ENCODE measurements at regions not wholly inside any gene's neighbourhood (a gene's known extent, or its start where the extent isn't known, plus 50 kb on each side); places are given as distances from the start of the nearest gene placed in this dataset.

GRCh38 chr15:45847645-45848044, 212.8 kb downstream of the SQOR start (continued):
- TF ChIP-seq CUX1 (IDR thresholded peaks at IDR 0.05; ENCODE audit: insufficient replicate concordance, low read depth, low read length) (no peak), RUNX3 (IDR thresholded peaks at IDR 0.05; ENCODE audit: low read length) (no peak), CTCF (IDR thresholded peaks at IDR 0.05 in 2 of 3, conservative IDR thresholded peaks at IDR 0.05 in 1 of 3; ENCODE audit: control insufficient read depth in 2 of 3, extremely low read depth in 1 of 3, insufficient read depth in 1 of 3, low read depth in 3 of 3, low read length in 3 of 3) (no peak), MTA2 (IDR thresholded peaks at IDR 0.05; ENCODE audit: low read depth) (no peak), PML (IDR thresholded peaks at IDR 0.05; ENCODE audit: low read length) (no peak), RELB (IDR thresholded peaks at IDR 0.05; ENCODE audit: low read depth) (no peak), PBX3 (IDR thresholded peaks at IDR 0.05; ENCODE audit: insufficient replicate concordance, low read depth, low read length) (no peak), MYB (IDR thresholded peaks at IDR 0.05; ENCODE audit: borderline replicate concordance, low read depth, low read length) (no peak), PAX5 (IDR thresholded peaks at IDR 0.05; ENCODE audit: borderline replicate concordance, low read depth, low read length) (no peak), ZBTB4 (CRISPR knock-in tag; IDR thresholded peaks at IDR 0.05) (no peak), TCF7 (IDR thresholded peaks at IDR 0.05; ENCODE audit: borderline replicate concordance) (no peak), NFYB (IDR thresholded peaks at IDR 0.05; ENCODE audit: insufficient read depth, low read depth, low read length) (no peak), POLR2AphosphoS5 (IDR thresholded peaks at IDR 0.05; ENCODE audit: low read length) (no peak)

Measured in GM12878 (cell line).